ENCODE measurements at regions not wholly inside any gene's neighbourhood (a gene's known extent, or its start where the extent isn't known, plus 50 kb on each side); places are given as distances from the start of the nearest gene placed in this dataset.

GRCh38 chr2:74041182-74041581 lies 56.5 kb downstream of the TET3 start:
- no peaks in the 10 kb centered on the region for H3K9me3 ChIP-seq (ENCODE audit: low read depth)
- H3K9me2 ChIP-seq (replicated peaks; ENCODE audit: insufficient read depth): no peaks in the 10 kb centered on the region
- peaks cover 19% of the 10 kb centered on the region for H3K4me1 ChIP-seq (ENCODE audit: insufficient read depth)
- no peaks in the 10 kb centered on the region for H3K27me3 ChIP-seq
- peaks cover 40% of the 10 kb centered on the region for H4K20me1 ChIP-seq (ENCODE audit: insufficient read depth, poor library complexity, severe bottlenecking)
- DNase-seq (ENCODE audit: low spot score): no peak
- no peak overlapping the region for H3K4me2 ChIP-seq
- no peak overlapping the region for H3K4me3 ChIP-seq
- H3K27ac ChIP-seq: no peak overlapping the region
- 98% methylated on average over 3 of the region's 3 CpGs for WGBS (ENCODE audit: low lambda C conversion rate, missing lambda C conversion rate)
- no peaks in the 10 kb centered on the region for H3K36me3 ChIP-seq (replicated peaks; ENCODE audit: insufficient read depth, low read depth)
- H3K79me2 ChIP-seq: peaks cover 87% of the 10 kb centered on the region
- H2AFZ ChIP-seq: no peak overlapping the region
- TF ChIP-seq EZH2phosphoT487 (IDR thresholded peaks at IDR 0.05; ENCODE audit: low read depth, severe bottlenecking, unreplicated experiment) (no peak), EZH2 (IDR thresholded peaks at IDR 0.05; ENCODE audit: borderline replicate concordance) (no peak), CTCF (IDR thresholded peaks at IDR 0.05; ENCODE audit: poor library complexity) (no peak)

GRCh38 chr2:74041726-74042125 lies 57.0 kb downstream of the TET3 start:
- peaks cover 86% of the 10 kb centered on the region for H3K79me2 ChIP-seq
- H3K4me1 ChIP-seq (ENCODE audit: insufficient read depth): peaks cover 14% of the 10 kb centered on the region
- no peak overlapping the region for H3K27ac ChIP-seq
- WGBS (ENCODE audit: low lambda C conversion rate, missing lambda C conversion rate): 93% methylated on average over 1 of the region's 1 CpG
- peaks cover 45% of the 10 kb centered on the region for H4K20me1 ChIP-seq (ENCODE audit: insufficient read depth, poor library complexity, severe bottlenecking)
- no peak for DNase-seq (ENCODE audit: low spot score)
- H3K27me3 ChIP-seq: no peaks in the 10 kb centered on the region
- no peaks in the 10 kb centered on the region for H3K9me3 ChIP-seq (ENCODE audit: low read depth)
- H3K9me2 ChIP-seq (replicated peaks; ENCODE audit: insufficient read depth): no peaks in the 10 kb centered on the region
- no peak overlapping the region for H3K4me3 ChIP-seq
- H2AFZ ChIP-seq: no peak overlapping the region
- TF ChIP-seq CTCF (IDR thresholded peaks at IDR 0.05; ENCODE audit: poor library complexity) (no peak), EZH2 (IDR thresholded peaks at IDR 0.05; ENCODE audit: borderline replicate concordance) (no peak), EZH2phosphoT487 (IDR thresholded peaks at IDR 0.05; ENCODE audit: low read depth, severe bottlenecking, unreplicated experiment) (no peak)
- H3K36me3 ChIP-seq (replicated peaks; ENCODE audit: insufficient read depth, low read depth): no peaks in the 10 kb centered on the region
- no peak overlapping the region for H3K4me2 ChIP-seq

- TF ChIP-seq EZH2phosphoT487 (IDR thresholded peaks at IDR 0.05; ENCODE audit: low read depth, severe bottlenecking, unreplicated experiment): no peak
- TF ChIP-seq EZH2 (IDR thresholded peaks at IDR 0.05; ENCODE audit: borderline replicate concordance): no peak
- TF ChIP-seq CTCF (IDR thresholded peaks at IDR 0.05; ENCODE audit: poor library complexity): no peak
- H4K20me1 ChIP-seq (ENCODE audit: insufficient read depth, poor library complexity, severe bottlenecking): peaks cover 38% of the 10 kb centered on the region
- peaks cover 5% of the 10 kb centered on the region for H3K4me1 ChIP-seq (ENCODE audit: insufficient read depth)
- H3K27me3 ChIP-seq: no peaks in the 10 kb centered on the region
- WGBS (ENCODE audit: low lambda C conversion rate, missing lambda C conversion rate): 95% methylated on average over 3 of the region's 3 CpGs
- H3K9me2 ChIP-seq (replicated peaks; ENCODE audit: insufficient read depth): no peaks in the 10 kb centered on the region
- peaks cover 85% of the 10 kb centered on the region for H3K79me2 ChIP-seq
- H3K36me3 ChIP-seq (replicated peaks; ENCODE audit: insufficient read depth, low read depth): no peaks in the 10 kb centered on the region
- H3K27ac ChIP-seq: no peak overlapping the region
- DNase-seq (ENCODE audit: low spot score): no peak
- H3K4me3 ChIP-seq: no peak overlapping the region
- H3K4me2 ChIP-seq: no peak overlapping the region
- H2AFZ ChIP-seq: no peak overlapping the region
- H3K9me3 ChIP-seq (ENCODE audit: low read depth): no peaks in the 10 kb centered on the region
These were observed 57.9 kb downstream of the TET3 start for GRCh38 chr2:74042606-74043005.

All from hepatocyte (in vitro differentiated cells).